Naive thymus-derived CD8-positive, alpha-beta T cell (primary cell): ENCODE measurements at regions not wholly inside any gene's neighbourhood (a gene's known extent, or its start where the extent isn't known, plus 50 kb on each side); places are given as distances from the start of the nearest gene placed in this dataset.
"Not testable (repeated sequence)": the region's sequence is repeated elsewhere in the genome, so short reads cannot be mapped to it uniquely, and the experiment has no call there.

Source experiments
- ATAC-seq, 2 donors: fragments of 150-1000 bp; cut with Tn5 transposase in 1 of 2; sonication (Bioruptor Pico), chemical (Tn5 transposase) in 1 of 2; 1 replicate in 1 of 2; 2 replicates in 1 of 2; pipeline ENCODE4 v1.10.0; 2021; ENCODE audit warnings: mild to moderate bottlenecking in 2 of 2, moderate library complexity in 2 of 2
- POLR2A ChIA-PET: fragments of 350-600 bp; sonication (Branson Sonifier 250); formaldehyde crosslinking; loops from one replicate; lab custom pipeline; 2021; ENCODE audit warnings: antibody characterized with exemption; lab: Charles Lee
- DNase-seq, 10 donors: peaks; one replicate each; pipeline versions ENCODE4 v3.0.0 to v3.0.0-alpha.2; 2020 to 2022
- H3K27ac Mint-ChIP-seq, 10 donors: one replicate each; pipeline ENCODE4 v1.8.0; 2020 to 2022; ENCODE audit warnings: mild to moderate bottlenecking in 10 of 10, mixed read lengths in 10 of 10, moderate library complexity in 4 of 10, inconsistent platforms in 1 of 10
- H3K27me3 Mint-ChIP-seq, 5 donors: one replicate each; pipeline ENCODE4 v1.8.0; 2021 to 2022; ENCODE audit warnings: mixed read lengths in 5 of 5
- H3K36me3 Mint-ChIP-seq, 3 donors: one replicate each; pipeline ENCODE4 v1.8.0; 2020 to 2022; ENCODE audit warnings: mixed read lengths in 3 of 3, mild to moderate bottlenecking in 2 of 3, inconsistent platforms in 1 of 3
- H3K4me1 Mint-ChIP-seq, 4 donors: one replicate each; pipeline ENCODE4 v1.8.0; 2021 to 2022; ENCODE audit warnings: mixed read lengths in 4 of 4
- H3K4me3 Mint-ChIP-seq, 10 donors: one replicate each; pipeline ENCODE4 v1.8.0; 2020 to 2022; ENCODE audit warnings: mild to moderate bottlenecking in 10 of 10, mixed read lengths in 10 of 10, moderate library complexity in 6 of 10, inconsistent platforms in 1 of 10
- H3K9me3 Mint-ChIP-seq, 9 donors: one replicate each; pipeline ENCODE4 v1.8.0; 2020 to 2022; ENCODE audit warnings: mixed read lengths in 9 of 9, mild to moderate bottlenecking in 3 of 9, inconsistent platforms in 1 of 9, moderate library complexity in 1 of 9

DNA sequence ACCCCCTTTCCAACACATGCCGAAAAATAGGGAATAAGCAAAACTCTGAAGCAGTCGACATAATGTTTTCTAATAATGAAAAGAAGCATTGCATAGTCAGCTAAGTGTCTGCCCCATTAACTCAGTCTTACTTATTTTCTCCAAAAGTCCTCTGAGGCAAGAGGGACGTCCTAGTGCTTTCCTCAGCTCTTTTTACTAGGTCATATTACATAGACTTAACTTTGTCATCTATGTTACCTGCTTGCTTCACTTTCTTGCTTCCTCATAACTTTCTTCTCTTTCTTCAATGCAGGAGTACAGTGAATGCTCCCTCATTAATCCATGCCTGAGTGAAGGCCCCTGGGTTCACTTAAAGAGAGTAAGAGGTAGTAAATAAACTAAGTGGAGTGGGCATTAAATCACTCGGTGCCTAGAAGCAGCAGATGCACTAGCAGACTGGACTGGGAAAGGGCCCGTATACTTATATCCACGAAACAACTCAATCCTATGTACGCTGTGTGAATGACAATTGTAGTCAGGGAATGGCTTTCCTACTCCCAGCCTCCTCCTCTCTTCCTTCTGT is 210.5 kb upstream of the SPAG17 start:
- peaks cover 0 to 19% (median 3%) of the 10 kb centered on the region in 9 donors for H3K9me3 Mint-ChIP-seq
- no peak overlapping the region for H3K4me3 Mint-ChIP-seq
- DNase-seq (no peak), ATAC-seq (no peak)
- POLR2A ChIA-PET: no interaction called here
- H3K27me3 Mint-ChIP-seq: peaks cover 0 to 6% (median 0%) of the 10 kb centered on the region in 5 donors
- no peaks in the 10 kb centered on the region for H3K4me1 Mint-ChIP-seq
- H3K36me3 Mint-ChIP-seq: no peaks in the 10 kb centered on the region
- H3K27ac Mint-ChIP-seq: no peak overlapping the region

GRCh38 chr1:118390955-118391354 is 205.9 kb upstream of the SPAG17 start:
- DNase-seq (no peak), ATAC-seq (no peak)
- Mint-ChIP-seq H3K4me1 (no peaks in the 10 kb centered on the region), H3K27ac (no peak overlapping the region), H3K27me3 (no peaks in the 10 kb centered on the region), H3K4me3 (no peak overlapping the region), H3K36me3 (no peaks in the 10 kb centered on the region), H3K9me3 (peaks cover 0 to 8% (median 3%) of the 10 kb centered on the region in 9 donors)
- POLR2A ChIA-PET: no interaction called here

DNA sequence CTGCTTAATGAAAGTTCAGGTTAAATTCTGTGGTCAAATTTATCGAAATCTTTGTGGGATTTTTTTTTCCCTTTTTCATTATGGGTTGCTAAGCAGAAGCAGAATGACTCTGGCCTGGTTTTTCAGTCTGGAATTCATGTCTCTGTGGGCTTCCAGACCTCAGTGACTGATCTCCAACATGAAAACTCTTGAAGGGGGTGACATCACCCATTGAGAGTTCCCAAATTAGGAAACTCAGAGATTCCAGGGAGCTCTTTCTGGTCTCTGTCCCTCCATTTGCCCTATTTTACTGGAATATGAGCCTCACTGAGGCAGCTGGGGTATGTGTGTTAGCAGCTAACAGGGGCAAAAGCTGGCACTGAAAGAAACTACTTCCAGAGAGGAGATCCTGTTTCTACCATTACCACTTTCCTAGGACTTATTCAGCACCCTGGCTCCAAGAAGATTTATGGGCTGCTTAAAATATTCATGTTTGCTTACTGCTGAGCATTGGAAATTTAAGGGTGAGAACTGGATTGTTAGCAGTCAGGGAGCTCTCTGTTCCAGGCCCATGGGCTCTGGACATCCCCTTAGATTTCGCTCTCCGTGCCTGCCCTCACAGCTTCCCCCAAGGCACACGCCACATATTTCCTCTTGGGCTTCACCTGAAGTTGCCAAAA is 203.4 kb upstream of the SPAG17 start:
- POLR2A ChIA-PET: no interaction called here
- H3K36me3 Mint-ChIP-seq: no peaks in the 10 kb centered on the region
- DNase-seq: no peak
- H3K4me3 Mint-ChIP-seq: no peak overlapping the region
- ATAC-seq: no peak
- H3K27me3 Mint-ChIP-seq: no peaks in the 10 kb centered on the region
- H3K4me1 Mint-ChIP-seq: no peaks in the 10 kb centered on the region
- H3K9me3 Mint-ChIP-seq: peaks cover 0 to 6% (median 3%) of the 10 kb centered on the region in 9 donors
- H3K27ac Mint-ChIP-seq: no peak overlapping the region

GRCh38 chr1:118381197-118381869 is 196.3 kb upstream of the SPAG17 start:
- no peak overlapping the region for H3K27ac Mint-ChIP-seq
- ATAC-seq (no peak), DNase-seq (no peak)
- no peak overlapping the region for H3K4me3 Mint-ChIP-seq
- no peaks in the 10 kb centered on the region for H3K4me1 Mint-ChIP-seq
- H3K9me3 Mint-ChIP-seq: peaks cover 0 to 18% (median 5%) of the 10 kb centered on the region in 9 donors
- POLR2A ChIA-PET: no interaction called here
- peaks cover 0 to 1% (median 0%) of the 10 kb centered on the region in 5 donors for H3K27me3 Mint-ChIP-seq
- H3K36me3 Mint-ChIP-seq: no peaks in the 10 kb centered on the region

GRCh38 chr1:118377183-118377582 is 192.2 kb upstream of the SPAG17 start:
- H3K4me1 Mint-ChIP-seq, H3K4me3 Mint-ChIP-seq, H3K27ac Mint-ChIP-seq, ATAC-seq, POLR2A ChIA-PET, H3K27me3 Mint-ChIP-seq, DNase-seq: not testable (repeated sequence)
- Mint-ChIP-seq H3K9me3 (peaks cover 0 to 47% (median 20%) of the 10 kb centered on the region in 9 donors), H3K36me3 (peaks cover 0 to 18% (median 0%) of the 10 kb centered on the region in 3 donors)

GRCh38 chr1:118371612-118372011 is 186.6 kb upstream of the SPAG17 start:
- peaks cover 0 to 56% (median 39%) of the 10 kb centered on the region in 9 donors for H3K9me3 Mint-ChIP-seq
- H3K4me3 Mint-ChIP-seq: no peak overlapping the region
- POLR2A ChIA-PET: no interaction called here
- peaks cover 0 to 23% (median 0%) of the 10 kb centered on the region in 3 donors for H3K36me3 Mint-ChIP-seq
- H3K27ac Mint-ChIP-seq: no peak overlapping the region
- no peak for DNase-seq
- H3K27me3 Mint-ChIP-seq: no peaks in the 10 kb centered on the region
- no peaks in the 10 kb centered on the region for H3K4me1 Mint-ChIP-seq
- no peak for ATAC-seq

GRCh38 chr1:118370861-118371260 is 185.8 kb upstream of the SPAG17 start:
- Mint-ChIP-seq H3K27ac (no peak overlapping the region), H3K4me3 (no peak overlapping the region), H3K36me3 (peaks cover 0 to 23% (median 0%) of the 10 kb centered on the region in 3 donors), H3K9me3 (peaks cover 0 to 64% (median 40%) of the 10 kb centered on the region in 9 donors), H3K27me3 (no peaks in the 10 kb centered on the region), H3K4me1 (no peaks in the 10 kb centered on the region)
- ATAC-seq (no peak), DNase-seq (no peak)
- POLR2A ChIA-PET: no interaction called here

GRCh38 chr1:118366286-118366685 is 181.3 kb upstream of the SPAG17 start:
- H3K4me1 Mint-ChIP-seq: no peaks in the 10 kb centered on the region
- no peak overlapping the region for H3K4me3 Mint-ChIP-seq
- peaks cover 13 to 65% (median 33%) of the 10 kb centered on the region in 9 donors for H3K9me3 Mint-ChIP-seq
- H3K27ac Mint-ChIP-seq: no peak overlapping the region
- H3K27me3 Mint-ChIP-seq: no peaks in the 10 kb centered on the region
- POLR2A ChIA-PET: no interaction called here
- ATAC-seq: no peak
- DNase-seq: no peak
- no peaks in the 10 kb centered on the region for H3K36me3 Mint-ChIP-seq

- H3K36me3 Mint-ChIP-seq: no peaks in the 10 kb centered on the region
- H3K4me3 Mint-ChIP-seq: no peak overlapping the region
- DNase-seq (no peak), ATAC-seq (no peak)
- H3K27ac Mint-ChIP-seq: no peak overlapping the region
- POLR2A ChIA-PET: no interaction called here
- no peaks in the 10 kb centered on the region for H3K4me1 Mint-ChIP-seq
- H3K9me3 Mint-ChIP-seq: peaks cover 16 to 54% (median 32%) of the 10 kb centered on the region in 9 donors
- H3K27me3 Mint-ChIP-seq: no peaks in the 10 kb centered on the region
These were observed 179.9 kb upstream of the SPAG17 start for GRCh38 chr1:118364882-118365281.

- H3K36me3 Mint-ChIP-seq: no peaks in the 10 kb centered on the region
- H3K4me1 Mint-ChIP-seq: no peaks in the 10 kb centered on the region
- H3K9me3 Mint-ChIP-seq: peaks cover 15 to 54% (median 31%) of the 10 kb centered on the region in 9 donors
- no peaks in the 10 kb centered on the region for H3K27me3 Mint-ChIP-seq
- no peak for DNase-seq
- no peak for ATAC-seq
- POLR2A ChIA-PET: no interaction called here
- H3K4me3 Mint-ChIP-seq: no peak overlapping the region
- no peak overlapping the region for H3K27ac Mint-ChIP-seq
These were observed 178.4 kb upstream of the SPAG17 start for GRCh38 chr1:118363396-118363795.

DNA sequence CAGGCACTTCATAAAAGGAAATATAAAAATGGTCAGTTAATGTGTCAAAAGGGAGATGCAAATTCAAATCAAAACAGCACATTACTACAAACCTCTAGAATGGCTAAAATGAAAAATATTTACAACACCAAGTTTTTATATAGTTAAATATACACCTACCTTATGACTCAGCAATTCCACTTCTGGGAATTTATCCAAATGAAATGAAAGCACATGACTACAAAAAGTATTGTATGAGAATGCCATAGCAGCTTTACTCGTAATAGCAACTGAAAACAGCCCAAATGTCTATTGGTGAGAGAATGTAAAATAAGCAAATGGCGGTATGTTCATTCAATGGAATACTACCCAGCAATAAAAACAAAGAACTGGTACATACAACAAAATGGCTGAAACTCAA is 175.8 kb upstream of the SPAG17 start:
- peaks cover 14 to 51% (median 26%) of the 10 kb centered on the region in 9 donors for H3K9me3 Mint-ChIP-seq
- no peaks in the 10 kb centered on the region for H3K27me3 Mint-ChIP-seq
- no peak for DNase-seq
- H3K36me3 Mint-ChIP-seq: no peaks in the 10 kb centered on the region
- H3K4me3 Mint-ChIP-seq: no peak overlapping the region
- POLR2A ChIA-PET: no interaction called here
- no peak for ATAC-seq
- no peak overlapping the region for H3K27ac Mint-ChIP-seq
- no peaks in the 10 kb centered on the region for H3K4me1 Mint-ChIP-seq

DNA sequence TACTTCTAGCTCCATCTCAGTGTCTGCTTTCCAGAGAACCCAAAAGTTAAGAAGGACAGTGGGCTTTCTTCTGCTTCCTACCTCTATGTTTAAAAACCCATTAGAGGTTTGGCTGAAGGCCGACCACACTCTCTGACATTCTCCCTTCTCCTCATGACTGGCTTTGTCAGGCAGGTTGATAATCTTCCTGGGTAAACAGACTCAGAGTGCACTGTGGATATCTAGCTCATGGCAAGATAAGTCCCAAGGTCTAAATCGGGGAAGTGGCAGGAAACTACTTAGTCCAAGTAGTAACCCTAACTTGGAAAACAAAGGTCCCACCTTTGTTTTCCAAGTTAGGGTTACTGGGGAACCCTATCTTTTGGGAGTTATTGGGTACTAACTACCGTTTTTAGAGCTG is 161.9 kb upstream of the SPAG17 start:
- H3K4me1 Mint-ChIP-seq: no peaks in the 10 kb centered on the region
- H3K36me3 Mint-ChIP-seq: no peaks in the 10 kb centered on the region
- ATAC-seq: no peak
- DNase-seq: no peak
- H3K9me3 Mint-ChIP-seq: peaks cover 0 to 19% (median 9%) of the 10 kb centered on the region in 9 donors
- H3K27me3 Mint-ChIP-seq: peaks cover 0 to 4% (median 0%) of the 10 kb centered on the region in 5 donors
- POLR2A ChIA-PET: no interaction called here
- H3K4me3 Mint-ChIP-seq: no peak overlapping the region
- no peak overlapping the region for H3K27ac Mint-ChIP-seq
